GM12878 (cell line): ENCODE measurements at regions not wholly inside any gene's neighbourhood (a gene's known extent, or its start where the extent isn't known, plus 50 kb on each side); places are given as distances from the start of the nearest gene placed in this dataset.

ENCODE experiments used
- ATAC-seq: fragments of 200-7000 bp; cut with Tn5 transposase; 3 replicates; pipeline ENCODE4 v1.9.1; 2020; ENCODE audit warnings: mild to moderate bottlenecking, moderate library complexity
- BruUV-seq: library from RNA; stranded (reverse); fragments of 400-500 nt; replicated peaks from 2 replicates; lab custom pipeline; 2021; lab: Mats Ljungman, UMichigan
- CTCF ChIA-PET: fragments of 300-600 bp; sonication (Branson Sonifier 250); formaldehyde crosslinking; extraction: SDS; loops from one replicate; lab custom pipeline; 2021; ENCODE audit warnings: inconsistent platforms; lab: Yijun Ruan, JAX
- POLR2A ChIA-PET: fragments of 350-600 bp; formaldehyde crosslinking; extraction: SDS; loops from one replicate; lab custom pipeline; 2021; ENCODE audit warnings: inconsistent platforms; lab: Charles Lee
- RAD21 ChIA-PET: fragments of 300-600 bp; sonication (Branson Sonifier 250); formaldehyde crosslinking; loops from one replicate; lab custom pipeline; 2023; ENCODE audit warnings: antibody characterized with exemption; ENCODE audit not compliant: unreplicated experiment; lab: Charles Lee
- SMC1A ChIA-PET: fragments of 300-600 bp; sonication (Branson Sonifier 250); formaldehyde crosslinking; loops from one replicate; lab custom pipeline; 2023; ENCODE audit not compliant: unreplicated experiment, uncharacterized antibody; lab: Charles Lee
- DNase-seq: peaks from one replicate; pipeline ENCODE4 v3.0.0-alpha.2; 2011; ENCODE audit warnings: low read depth, low spot score
- FAIRE-seq: peaks from 3 replicates; lab custom pipeline; 2011; peaks lifted over from hg19 to GRCh38; lab: Jason Lieb, UNC
- H2AFZ ChIP-seq: 2 replicates; pipeline ENCODE4 v1.6.0; 2011; ENCODE audit warnings: low read depth, low read length, control low read depth; ENCODE audit not compliant: control insufficient read depth
- H3K27ac ChIP-seq: 2 replicates; pipeline ENCODE4 v1.5.1; 2011; ENCODE audit warnings: control low read depth; ENCODE audit not compliant: control insufficient read depth, insufficient read depth
- H3K27me3 ChIP-seq, 2 experiments: replicated peaks in 1 of 2; 2 replicates each; pipeline versions ENCODE4 v1.6.0 to v1.6.1; 2011; ENCODE audit warnings: low read length in 1 of 2; ENCODE audit not compliant: control insufficient read depth in 2 of 2, insufficient read depth in 2 of 2
- H3K36me3 ChIP-seq, 2 experiments: 2 replicates each; pipeline ENCODE4 v1.5.1; 2011; ENCODE audit warnings: low read length in 1 of 2; ENCODE audit not compliant: control insufficient read depth in 2 of 2, insufficient read depth in 2 of 2
- H3K4me1 ChIP-seq: 2 replicates; pipeline ENCODE4 v1.6.1; 2011; ENCODE audit warnings: mild to moderate bottlenecking, low read length, moderate library complexity, mixed read lengths; ENCODE audit not compliant: control insufficient read depth, insufficient read depth
- H3K4me2 ChIP-seq: 2 replicates; pipeline ENCODE4 v1.6.0; 2011; ENCODE audit warnings: control low read depth; ENCODE audit not compliant: control insufficient read depth, insufficient read depth
- H3K4me3 ChIP-seq: fragments of 200-600 bp; sonication (generic); 2 replicates; pipeline ENCODE4 v1.5.1; 2016
- H3K79me2 ChIP-seq: 2 replicates; pipeline ENCODE4 v1.6.0; 2011; ENCODE audit warnings: low read length; ENCODE audit not compliant: control insufficient read depth, insufficient read depth
- H3K9ac ChIP-seq: 2 replicates; pipeline ENCODE4 v1.8.0; 2011; ENCODE audit warnings: low read length, control low read depth, mixed read lengths; ENCODE audit not compliant: control insufficient read depth, insufficient read depth
- H3K9me3 ChIP-seq: replicated peaks from 3 replicates; pipeline ENCODE4 v1.5.1; 2011; ENCODE audit warnings: mild to moderate bottlenecking, low read length; ENCODE audit not compliant: control insufficient read depth, insufficient read depth
- H4K20me1 ChIP-seq: 2 replicates; pipeline ENCODE4 v1.6.0; 2011; ENCODE audit not compliant: control insufficient read depth, insufficient read depth
- BCL11A ChIP-seq: IDR thresholded peaks from 2 replicates; pipeline ENCODE4 v1.6.1; 2011; ENCODE audit warnings: low read depth, low read length
- CTCF ChIP-seq, 3 experiments: IDR thresholded peaks in 2 of 3; conservative IDR thresholded peaks in 1 of 3; 2 replicates each; pipeline ENCODE4 v1.5.1; 2011; ENCODE audit warnings: low read depth in 3 of 3, low read length in 3 of 3, mild to moderate bottlenecking in 3 of 3, control low read depth in 2 of 3, moderate library complexity in 2 of 3, inconsistent platforms in 1 of 3, mixed read lengths in 1 of 3; ENCODE audit not compliant: control insufficient read depth in 2 of 3, insufficient read depth in 1 of 3; ENCODE audit errors: extremely low read depth in 1 of 3
- GABPA ChIP-seq: IDR thresholded peaks from 2 replicates; pipeline ENCODE4 v1.6.1; 2014; ENCODE audit warnings: antibody characterized with exemption, low read depth, mild to moderate bottlenecking, inconsistent platforms
- HSF1 ChIP-seq: fragments of 150-350 bp; IDR thresholded peaks from 2 replicates; pipeline ENCODE4 v1.6.1; 2014; ENCODE audit warnings: mild to moderate bottlenecking, low read depth, low read length
- MXI1 ChIP-seq: fragments of 150-350 bp; IDR thresholded peaks from 2 replicates; pipeline ENCODE4 v1.6.1; 2011; ENCODE audit warnings: low read depth, mild to moderate bottlenecking, inconsistent platforms, low read length, improper control_type of control experiment
- NR2C2 ChIP-seq: IDR thresholded peaks from 2 replicates; pipeline ENCODE4 v1.6.1; 2011; ENCODE audit warnings: borderline replicate concordance, low read depth; ENCODE audit not compliant: control insufficient read depth, insufficient read length
- RELA ChIP-seq: fragments of 450-650 bp; IDR thresholded peaks from 2 replicates; pipeline ENCODE4 v1.8.0; 2014; ENCODE audit warnings: borderline replicate concordance; ENCODE audit not compliant: partially characterized antibody
- TBL1XR1 ChIP-seq: IDR thresholded peaks from 2 replicates; pipeline ENCODE4 v1.6.1; 2012; ENCODE audit warnings: low read depth, low read length, improper control_type of control experiment
- YBX1 ChIP-seq: fragments of 450-650 bp; IDR thresholded peaks from 2 replicates; pipeline ENCODE4 v1.6.1; 2016; ENCODE audit warnings: antibody characterized with exemption
- ZNF687 ChIP-seq: fragments of 450-650 bp; IDR thresholded peaks from 2 replicates; pipeline ENCODE4 v1.6.1; 2017; ENCODE audit warnings: mild to moderate bottlenecking, moderate library complexity
- ZSCAN29 ChIP-seq: fragments of 450-650 bp; IDR thresholded peaks from 2 replicates; pipeline ENCODE4 v1.6.1; 2017; ENCODE audit warnings: mild to moderate bottlenecking, moderate library complexity
- WGBS: methylation state at CpG from one replicate; pipeline ENCODE4 v1.1.6; 2016; ENCODE audit warnings: low lambda C conversion rate; ENCODE audit not compliant: insufficient replicate concordance, insufficient coverage; ENCODE audit errors: missing lambda C conversion rate; 5-methylcytosine and 5-hydroxymethylcytosine counted together
- in situ Hi-C: fragments of 300-500 bp; cut with MboI; formaldehyde crosslinking; loops from 9 replicates; pipeline ENCODE4 v1.14.3; 2018; ENCODE audit warnings: mixed read lengths
- intact Hi-C: fragments of 100-400 bp; cut with micrococcal nuclease; formaldehyde crosslinking; loops from one replicate; pipeline ENCODE4 v1.14.2; 2022; ENCODE audit not compliant: unreplicated experiment

- Histone ChIP-seq H3K36me3 (no peaks in the 10 kb centered on the region), H4K20me1 (no peaks in the 10 kb centered on the region), H3K9me3 (no peaks in the 10 kb centered on the region), H3K79me2 (no peaks in the 10 kb centered on the region), H3K4me2 (no peak overlapping the region), H3K27ac (no peak overlapping the region), H3K27me3 (no peaks in the 10 kb centered on the region), H3K9ac (no peak overlapping the region), H3K4me3 (no peak overlapping the region), H3K4me1 (no peaks in the 10 kb centered on the region), H2AFZ (no peak overlapping the region)
- RAD21 ChIA-PET: no interaction called here
- no TSS peak for BruUV-seq
- intact Hi-C loops: no loop called here
- DNase-seq: no peak
- POLR2A ChIA-PET: no interaction called here
- 0% methylated on average over 1 of the region's 1 CpG for WGBS
- SMC1A ChIA-PET: no interaction called here
- CTCF ChIA-PET: no interaction called here
- FAIRE-seq: no peak
- no peak for TF ChIP-seq GABPA
- no peak for TF ChIP-seq HSF1
- TF ChIP-seq MXI1: no peak
- no peak for TF ChIP-seq BCL11A
- no peak for ATAC-seq
- in situ Hi-C loops: no loop called here
Measured at GRCh38 chr21:24127651-24128050, 1479.6 kb downstream of the MRPL39 start.

GRCh38 chr21:24123785-24124184 lies 1483.5 kb downstream of the MRPL39 start:
- H3K4me3 ChIP-seq: no peak overlapping the region
- intact Hi-C loops: no loop called here
- H2AFZ ChIP-seq: no peak overlapping the region
- FAIRE-seq (no peak), ATAC-seq (no peak), DNase-seq (no peak)
- WGBS: 0% methylated on average over 1 of the region's 1 CpG
- ChIA-PET POLR2A (no interaction called here), CTCF (no interaction called here), RAD21 (no interaction called here), SMC1A (no interaction called here)
- H3K79me2 ChIP-seq: no peaks in the 10 kb centered on the region
- in situ Hi-C loops: no loop called here
- H3K4me1 ChIP-seq: no peaks in the 10 kb centered on the region
- no peak overlapping the region for H3K4me2 ChIP-seq
- H3K36me3 ChIP-seq: no peaks in the 10 kb centered on the region
- H3K27me3 ChIP-seq: no peaks in the 10 kb centered on the region
- no peaks in the 10 kb centered on the region for H4K20me1 ChIP-seq
- H3K27ac ChIP-seq: no peak overlapping the region
- BruUV-seq: no TSS peak
- no peak overlapping the region for H3K9ac ChIP-seq
- no peaks in the 10 kb centered on the region for H3K9me3 ChIP-seq
- TF ChIP-seq GABPA (no peak), RELA (no peak), TBL1XR1 (no peak), ZNF687 (no peak), CTCF (IDR thresholded peaks at IDR 0.05 in 2 of 3, conservative IDR thresholded peaks at IDR 0.05 in 1 of 3; ENCODE audit: control insufficient read depth in 2 of 3, extremely low read depth in 1 of 3, insufficient read depth in 1 of 3, low read depth in 3 of 3, low read length in 3 of 3) (no peak), NR2C2 (no peak), BCL11A (no peak), YBX1 (no peak), ZSCAN29 (no peak)
